ENCODE measurements at regions not wholly inside any gene's neighbourhood (a gene's known extent, or its start where the extent isn't known, plus 50 kb on each side); places are given as distances from the start of the nearest gene placed in this dataset.

GRCh38 chr3:177878192-177878591, 658.0 kb upstream of the KCNMB2 start:
- Histone ChIP-seq H4K5ac (ENCODE audit: insufficient read length, low read depth, low read length) (no peak overlapping the region), H4K91ac (replicated peaks; ENCODE audit: insufficient read length, low read length) (no peak overlapping the region), H3K4me2 (ENCODE audit: insufficient read depth in 1 of 2, low read depth in 2 of 2, low read length in 2 of 2) (no peak overlapping the region), H3K9me3 (ENCODE audit: insufficient read depth in 2 of 2, low read depth in 1 of 2, low read length in 1 of 2) (no peaks in the 10 kb centered on the region), H2BK12ac (ENCODE audit: low read depth, low read length) (no peak overlapping the region), H3K79me1 (ENCODE audit: low read depth, low read length) (no peaks in the 10 kb centered on the region), H3K56ac (replicated peaks; ENCODE audit: insufficient read length, low read depth, low read length) (no peak overlapping the region), H3K27me3 (replicated peaks in 1 of 4; ENCODE audit: control insufficient read depth in 3 of 4, extremely low read depth in 1 of 4, insufficient read depth in 3 of 4, low read length in 3 of 4) (no peaks in the 10 kb centered on the region), H2AFZ (ENCODE audit: low read length) (no peak overlapping the region), H2BK15ac (ENCODE audit: low read length) (no peak overlapping the region), H3K23me2 (ENCODE audit: low read depth, low read length) (no peaks in the 10 kb centered on the region), H3K79me2 (ENCODE audit: control insufficient read depth in 1 of 2, insufficient read depth in 2 of 2, low read length in 2 of 2) (no peaks in the 10 kb centered on the region), H3K18ac (ENCODE audit: extremely low read depth, low read length) (no peak overlapping the region), H3K4me3 (ENCODE audit: extremely low read depth in 1 of 4, insufficient read depth in 2 of 4, low read depth in 3 of 4, low read length in 4 of 4) (no peak overlapping the region), H4K8ac (ENCODE audit: extremely low read depth, insufficient read depth, low read length) (no peak overlapping the region), H2BK5ac (ENCODE audit: low read depth, low read length) (no peak overlapping the region), H4K20me1 (replicated peaks in 1 of 2; ENCODE audit: control insufficient read depth in 1 of 2, insufficient read depth in 2 of 2, low read length in 2 of 2) (no peaks in the 10 kb centered on the region), H3K4me1 (replicated peaks in 1 of 4; ENCODE audit: control insufficient read depth in 3 of 4, insufficient read depth in 4 of 4, low read length in 3 of 4) (no peaks in the 10 kb centered on the region), H2BK20ac (ENCODE audit: low read length) (no peak overlapping the region), H3K9ac (replicated peaks in 1 of 4; ENCODE audit: extremely low read depth in 1 of 4, low read depth in 3 of 4, low read length in 3 of 4) (no peak overlapping the region), H3K27ac (ENCODE audit: low read depth, low read length) (no peak overlapping the region), H3K14ac (ENCODE audit: insufficient read length) (no peak overlapping the region), H2BK120ac (replicated peaks; ENCODE audit: low read depth, low read length) (no peak overlapping the region), H2AK5ac (ENCODE audit: low read depth, low read length) (no peak overlapping the region), H3K23ac (ENCODE audit: insufficient read length) (no peak overlapping the region), H3K4ac (replicated peaks; ENCODE audit: insufficient read length, low read depth, low read length) (no peak overlapping the region), H3K36me3 (ENCODE audit: control insufficient read depth in 2 of 4, insufficient read depth in 4 of 4, low read length in 3 of 4) (no peaks in the 10 kb centered on the region)
- CTCF ChIA-PET (ENCODE audit: partially characterized antibody), result interaction anchor here (0.6 to 0.8 kb wide), 3 partner anchors 9 to 1214 kb away, joined by 3 read pairs; no protein-coding TSS in a partner anchor
- FAIRE-seq, result no peak
- no peak for DNase-seq (ENCODE audit: low read depth in 1 of 2, low spot score in 2 of 2)
- 87% methylated on average over 3 of the region's 3 CpGs; no CpG with 5 or more reads in 1 of the 2 experiments for WGBS, 2 experiments (ENCODE audit: extremely low coverage in 1 of 2, insufficient coverage in 1 of 2, insufficient read length in 1 of 2, insufficient replicate concordance in 2 of 2, low coverage in 1 of 2, low lambda C conversion rate in 2 of 2, missing lambda C conversion rate in 1 of 2)
- POLR2A ChIA-PET (ENCODE audit: partially characterized antibody), result no interaction called here
- TF ChIP-seq CREB1 (IDR thresholded peaks at IDR 0.05) (no peak), FOSL1 (IDR thresholded peaks at IDR 0.05; ENCODE audit: insufficient read depth, low read depth, low read length) (no peak), SAP30 (IDR thresholded peaks at IDR 0.05; ENCODE audit: insufficient read depth, insufficient replicate concordance, low read length) (no peak), ASH2L (IDR thresholded peaks at IDR 0.05; ENCODE audit: low read length) (no peak), RFX5 (IDR thresholded peaks at IDR 0.05; ENCODE audit: borderline replicate concordance, low read depth, low read length) (no peak), JUND (IDR thresholded peaks at IDR 0.05; ENCODE audit: low read length) (no peak), EP300 (IDR thresholded peaks at IDR 0.05; ENCODE audit: borderline replicate concordance in 1 of 2, low read depth in 2 of 2, low read length in 2 of 2) (no peak), CBX5 (IDR thresholded peaks at IDR 0.05; ENCODE audit: low read depth, low read length) (no peak)
- TF ChIP-seq, protein P1, sequence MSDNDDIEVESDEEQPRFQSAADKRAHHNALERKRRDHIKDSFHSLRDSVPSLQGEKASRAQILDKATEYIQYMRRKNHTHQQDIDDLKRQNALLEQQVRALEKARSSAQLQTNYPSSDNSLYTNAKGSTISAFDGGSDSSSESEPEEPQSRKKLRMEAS (IDR thresholded peaks at IDR 0.05), result no peak
